HG03039 (cell line): ENCODE measurements at regions not wholly inside any gene's neighbourhood (a gene's known extent, or its start where the extent isn't known, plus 50 kb on each side); places are given as distances from the start of the nearest gene placed in this dataset.

Experiments used
- ATAC-seq: cut with Tn5 transposase; IDR thresholded peaks from one replicate; pipeline ENCODE4 v1.9.1; 2021; ENCODE audit warnings: mild to moderate bottlenecking, moderate library complexity; ENCODE audit not compliant: unreplicated experiment

- no peak for ATAC-seq
Observed at GRCh38 chr22:49284056-49284784, 543.5 kb downstream of the BRD1 start.

GRCh38 chr22:49282596-49282995, 545.1 kb downstream of the BRD1 start:
- ATAC-seq = no peak

- ATAC-seq = no peak
Observed at GRCh38 chr22:49281467-49282340, 546.0 kb downstream of the BRD1 start.

- ATAC-seq = no peak
Observed at GRCh38 chr22:49278340-49278739, 549.3 kb downstream of the BRD1 start.

- ATAC-seq = no peak
Observed at GRCh38 chr22:49276567-49276966, 551.1 kb downstream of the BRD1 start.

GRCh38 chr22:49274754-49275380, 552.8 kb downstream of the BRD1 start:
- ATAC-seq = no peak

GRCh38 chr22:49272546-49273125, 555.0 kb downstream of the BRD1 start:
- no peak for ATAC-seq

- no peak for ATAC-seq
Observed at GRCh38 chr22:49271831-49272230, 555.8 kb downstream of the BRD1 start.

- ATAC-seq = no peak
Observed at GRCh38 chr22:49271369-49271727, 556.3 kb downstream of the BRD1 start.

GRCh38 chr22:49270595-49271368, 556.9 kb downstream of the BRD1 start:
- no peak for ATAC-seq

GRCh38 chr22:49269928-49270327, 557.7 kb downstream of the BRD1 start:
- no peak for ATAC-seq

GRCh38 chr22:49269371-49269770, 558.3 kb downstream of the BRD1 start:
- ATAC-seq = no peak

- no peak for ATAC-seq
Observed at GRCh38 chr22:49268924-49269323, 558.7 kb downstream of the BRD1 start.

- no peak for ATAC-seq
Observed at GRCh38 chr22:49267996-49268395, 559.7 kb downstream of the BRD1 start.

- no peak for ATAC-seq
Observed at GRCh38 chr22:49266561-49267519, 560.8 kb downstream of the BRD1 start.

GRCh38 chr22:49264696-49265095, 563.0 kb downstream of the BRD1 start:
- no peak for ATAC-seq

GRCh38 chr22:49263101-49263500, 564.6 kb downstream of the BRD1 start:
- no peak for ATAC-seq

GRCh38 chr22:49262167-49262566, 565.5 kb downstream of the BRD1 start:
- no peak for ATAC-seq

GRCh38 chr22:49261616-49262015, 566.1 kb downstream of the BRD1 start:
- ATAC-seq = no peak
